ENCODE measurements at regions not wholly inside any gene's neighbourhood (a gene's known extent, or its start where the extent isn't known, plus 50 kb on each side); places are given as distances from the start of the nearest gene placed in this dataset.

GRCh38 chr6:92362404-92362803, 1057.0 kb downstream of the EPHA7 start:
- TF ChIP-seq CTCF (IDR thresholded peaks at IDR 0.05) = no peak
- Histone ChIP-seq H3K9me3 (no peaks in the 10 kb centered on the region), H3K27ac (no peak overlapping the region), H3K36me3 (no peaks in the 10 kb centered on the region), H3K27me3 (no peaks in the 10 kb centered on the region), H3K4me1 (no peaks in the 10 kb centered on the region), H3K4me3 (no peak overlapping the region)
- intact Hi-C loops (cut with DNase I) = no loop called here
- DNase-seq (ENCODE audit: low spot score in 2 of 2) = no peak

DNA sequence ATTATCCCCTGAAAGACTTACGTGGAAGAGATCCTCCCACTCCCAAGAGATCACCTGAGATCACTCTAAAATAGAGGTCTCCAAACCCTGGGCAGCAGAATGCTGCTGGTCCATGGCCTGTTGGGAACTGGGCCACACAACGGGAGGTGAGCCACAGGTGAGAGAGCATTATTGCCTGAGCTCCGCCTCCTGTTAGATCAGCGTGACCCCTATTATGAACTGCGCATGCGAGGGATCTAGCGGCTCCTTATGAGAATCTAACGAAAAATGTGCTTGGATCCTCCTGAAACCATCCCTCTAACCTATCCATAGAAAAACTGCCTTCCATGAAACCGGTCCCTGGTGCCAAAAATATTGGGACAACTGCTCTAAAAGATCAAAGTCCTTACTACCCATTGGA, 1057.4 kb downstream of the EPHA7 start:
- no peak for DNase-seq (ENCODE audit: low spot score in 2 of 2)
- no peak for TF ChIP-seq CTCF (IDR thresholded peaks at IDR 0.05)
- H3K27me3 ChIP-seq = no peaks in the 10 kb centered on the region
- no peaks in the 10 kb centered on the region for H3K9me3 ChIP-seq
- H3K4me3 ChIP-seq = no peak overlapping the region
- H3K27ac ChIP-seq = no peak overlapping the region
- H3K36me3 ChIP-seq = no peaks in the 10 kb centered on the region
- intact Hi-C loops (cut with DNase I) = no loop called here
- no peaks in the 10 kb centered on the region for H3K4me1 ChIP-seq

GRCh38 chr6:92354270-92354829, 1065.0 kb downstream of the EPHA7 start:
- Histone ChIP-seq H3K9me3 (no peaks in the 10 kb centered on the region), H3K4me3 (no peak overlapping the region), H3K27me3 (no peaks in the 10 kb centered on the region), H3K27ac (no peak overlapping the region), H3K36me3 (no peaks in the 10 kb centered on the region), H3K4me1 (no peaks in the 10 kb centered on the region)
- DNase-seq (ENCODE audit: low spot score in 2 of 2) = no peak
- intact Hi-C loops (cut with DNase I) = no loop called here
- TF ChIP-seq CTCF (IDR thresholded peaks at IDR 0.05) = no peak

- no peak for TF ChIP-seq CTCF (IDR thresholded peaks at IDR 0.05)
- Histone ChIP-seq H3K9me3 (no peaks in the 10 kb centered on the region), H3K27me3 (no peaks in the 10 kb centered on the region), H3K36me3 (no peaks in the 10 kb centered on the region), H3K4me1 (no peaks in the 10 kb centered on the region), H3K4me3 (no peak overlapping the region), H3K27ac (no peak overlapping the region)
- intact Hi-C loops (cut with DNase I) = no loop called here
- DNase-seq (ENCODE audit: low spot score in 2 of 2) = no peak
These were observed 1067.2 kb downstream of the EPHA7 start for GRCh38 chr6:92352130-92352529.

DNA sequence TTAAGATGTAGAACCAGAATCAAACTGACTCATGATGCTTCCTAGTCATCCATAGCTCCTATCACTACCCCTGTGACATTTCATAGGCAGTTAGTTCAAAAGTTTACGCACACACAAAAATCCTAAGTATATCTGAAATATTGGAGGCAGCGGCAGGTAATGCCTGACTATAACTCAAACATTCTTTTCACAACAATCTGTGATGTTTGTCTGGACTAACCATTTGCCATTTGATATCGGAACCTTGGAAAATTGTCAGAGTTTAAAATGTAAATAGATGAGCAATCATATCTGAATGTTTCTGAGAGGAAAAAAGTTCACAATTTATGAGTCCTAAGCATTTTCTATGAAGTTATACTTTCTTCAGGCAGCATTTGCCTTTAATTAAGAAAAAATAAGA, 1078.2 kb downstream of the EPHA7 start:
- no peaks in the 10 kb centered on the region for H3K27me3 ChIP-seq
- H3K36me3 ChIP-seq = no peaks in the 10 kb centered on the region
- intact Hi-C loops (cut with DNase I) = no loop called here
- DNase-seq (ENCODE audit: low spot score in 2 of 2) = no peak
- H3K9me3 ChIP-seq = no peaks in the 10 kb centered on the region
- no peak overlapping the region for H3K4me3 ChIP-seq
- H3K27ac ChIP-seq = no peak overlapping the region
- no peak for TF ChIP-seq CTCF (IDR thresholded peaks at IDR 0.05)
- H3K4me1 ChIP-seq = no peaks in the 10 kb centered on the region
